Amygdala (tissue), 56 donors: ENCODE measurements at regions not wholly inside any gene's neighbourhood (a gene's known extent, or its start where the extent isn't known, plus 50 kb on each side); places are given as distances from the start of the nearest gene placed in this dataset.

Source experiments
- DNase-seq, 56 donors: peaks; one replicate each; lab custom pipeline; 2025; lab: John Stamatoyannopoulos, UW

GRCh38 chr1:20405051-20405754 lies 80.8 kb downstream of the CAMK2N1 start:
- DNase-seq = no peak
